Spinal cord (tissue), 10 donors: ENCODE measurements at regions not wholly inside any gene's neighbourhood (a gene's known extent, or its start where the extent isn't known, plus 50 kb on each side); places are given as distances from the start of the nearest gene placed in this dataset. TPM values are rescaled to one million over a fixed set of nuclear protein-coding genes. Genes with fewer than 3 reads are reported as not detected.

ENCODE experiments used
- DNase-seq, 6 donors: peaks; one replicate each; pipeline versions ENCODE4 v3.0.0 to v3.0.0-alpha.2; 2013 to 2015; ENCODE audit warnings: low spot score in 6 of 6, low read depth in 4 of 6
- H3K27ac ChIP-seq: one replicate; pipeline ENCODE4 v1.5.1; 2013; ENCODE audit warnings: low read depth, low read length, control low read depth
- H3K27me3 ChIP-seq: one replicate; pipeline ENCODE4 v1.6.1; 2013; ENCODE audit warnings: low read length; ENCODE audit not compliant: control insufficient read depth, insufficient read depth
- H3K36me3 ChIP-seq: one replicate; pipeline ENCODE4 v1.6.1; 2013; ENCODE audit warnings: low read length; ENCODE audit not compliant: control insufficient read depth, insufficient read depth
- H3K4me1 ChIP-seq: one replicate; pipeline ENCODE4 v1.6.1; 2013; ENCODE audit warnings: low read length; ENCODE audit not compliant: control insufficient read depth, insufficient read depth
- H3K4me3 ChIP-seq: one replicate; pipeline ENCODE4 v1.5.1; 2013; ENCODE audit warnings: low read depth, low read length, control low read depth
- H3K9me3 ChIP-seq: one replicate; pipeline ENCODE4 v1.6.1; 2013; ENCODE audit warnings: low read length; ENCODE audit not compliant: control insufficient read depth, insufficient read depth
- WGBS: methylation state at CpG from one replicate; pipeline ENCODE4 v1.1.5; 2013; ENCODE audit warnings: missing lambda C conversion rate; ENCODE audit not compliant: insufficient coverage; 5-methylcytosine and 5-hydroxymethylcytosine counted together
- small RNA-seq: library from RNA; depleted of rRNA; stranded (forward); fragments of <200 nt; gene quantifications from one replicate; pipeline ENCODE3, GENCODE V24; 2014; ENCODE audit warnings: low replicate concordance
- donor health status: healthy.

DNA sequence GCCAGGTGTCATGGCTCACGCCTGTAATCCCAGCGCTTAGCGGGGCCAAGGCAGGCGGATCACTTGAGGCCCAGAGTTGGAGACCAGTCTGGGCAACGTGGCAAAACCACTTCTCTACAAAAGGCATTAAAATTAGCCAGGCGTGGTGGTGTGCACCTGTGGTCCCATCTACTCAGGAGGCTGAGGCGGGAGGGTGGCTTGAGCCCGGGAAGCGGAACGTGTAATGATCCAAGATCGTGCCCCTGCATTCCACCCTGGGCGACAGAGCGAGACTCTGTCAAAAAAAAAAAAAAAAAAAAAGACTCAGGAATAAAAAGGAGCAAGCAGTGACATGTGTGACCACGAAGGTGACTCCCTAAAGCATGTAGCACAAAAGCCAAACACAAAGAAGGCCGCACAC, 50.1 kb upstream of the SALL3 start:
- Histone ChIP-seq H3K4me3 (no peak overlapping the region), H3K9me3 (no peaks in the 10 kb centered on the region), H3K36me3 (no peaks in the 10 kb centered on the region), H3K27me3 (no peaks in the 10 kb centered on the region), H3K27ac (no peak overlapping the region), H3K4me1 (no peaks in the 10 kb centered on the region)
- DNase-seq = no peak
- WGBS = 93% methylated on average over 12 of the region's 15 CpGs

Small RNAs in the stretch of these regions (small RNA-seq; reads per million reads assigned to genes)
- gene RF00019 = not detected
- not detected for gene RF00402
- not detected for gene RNA5SP461
- gene RNU6-655P = not detected
